ENCODE measurements at regions not wholly inside any gene's neighbourhood (a gene's known extent, or its start where the extent isn't known, plus 50 kb on each side); places are given as distances from the start of the nearest gene placed in this dataset.
A peak's percentile ranks its signal among the peaks of the same experiment; 100 is the strongest.
"Not testable (repeated sequence)": the region's sequence is repeated elsewhere in the genome, so short reads cannot be mapped to it uniquely, and the experiment has no call there.

DNA sequence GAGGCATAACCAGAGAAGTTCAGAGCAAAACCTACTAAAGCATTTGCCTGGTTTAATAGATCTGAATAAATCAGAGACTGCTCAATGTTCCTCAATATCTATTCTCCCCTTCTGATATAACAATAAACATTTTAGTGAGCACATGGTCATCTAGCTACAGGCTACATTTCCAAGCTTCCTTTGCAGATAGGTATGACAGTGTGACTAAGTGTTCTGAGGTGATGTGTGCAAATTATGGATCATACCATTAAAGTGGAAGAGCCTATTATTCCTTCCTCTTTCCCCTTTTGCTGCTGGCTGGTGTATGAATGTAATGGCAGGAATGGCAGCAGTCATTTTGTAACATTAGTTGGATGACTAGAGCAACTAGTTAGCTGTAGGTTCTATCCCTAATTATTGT lies 285.8 kb upstream of the RASA1 start:
- DNase-seq: no peak

DNA sequence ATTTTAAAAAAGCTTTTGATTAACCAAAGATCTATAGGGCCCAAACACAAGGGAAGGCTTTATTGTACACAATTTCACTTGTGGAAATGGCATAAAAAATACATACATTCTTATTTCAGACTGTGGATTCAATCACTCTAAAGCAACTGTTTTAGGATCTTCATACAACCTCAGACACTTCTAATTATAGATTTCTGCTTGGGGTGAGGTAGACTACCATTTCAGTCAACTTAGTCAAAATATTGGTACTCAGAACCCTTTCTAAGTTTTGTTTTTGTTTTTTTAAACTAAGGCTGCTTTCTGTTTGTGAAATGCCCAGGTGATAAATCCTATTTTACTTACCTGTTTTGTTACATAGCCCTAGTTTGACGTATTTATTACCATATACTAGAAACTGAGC lies 284.5 kb upstream of the RASA1 start:
- no peak for DNase-seq

DNA sequence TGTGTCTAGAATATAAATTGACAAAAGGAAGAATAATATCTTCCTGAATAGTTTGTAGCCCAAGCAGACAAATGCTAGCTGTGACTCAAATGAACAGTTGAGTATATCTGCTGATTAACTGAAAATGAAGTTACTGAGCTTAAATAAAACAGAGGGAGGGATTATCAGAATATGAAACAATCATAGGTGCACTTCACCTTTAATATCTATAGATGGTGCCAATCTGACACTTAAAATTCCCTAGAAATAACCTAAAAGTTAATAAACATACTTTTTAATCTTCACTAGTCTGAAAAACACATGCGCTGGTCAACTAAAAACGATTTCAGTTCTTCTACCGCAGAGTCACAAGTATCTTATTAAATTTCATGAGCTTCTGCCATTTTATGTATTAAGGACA lies 280.8 kb upstream of the RASA1 start:
- DNase-seq: no peak

DNA sequence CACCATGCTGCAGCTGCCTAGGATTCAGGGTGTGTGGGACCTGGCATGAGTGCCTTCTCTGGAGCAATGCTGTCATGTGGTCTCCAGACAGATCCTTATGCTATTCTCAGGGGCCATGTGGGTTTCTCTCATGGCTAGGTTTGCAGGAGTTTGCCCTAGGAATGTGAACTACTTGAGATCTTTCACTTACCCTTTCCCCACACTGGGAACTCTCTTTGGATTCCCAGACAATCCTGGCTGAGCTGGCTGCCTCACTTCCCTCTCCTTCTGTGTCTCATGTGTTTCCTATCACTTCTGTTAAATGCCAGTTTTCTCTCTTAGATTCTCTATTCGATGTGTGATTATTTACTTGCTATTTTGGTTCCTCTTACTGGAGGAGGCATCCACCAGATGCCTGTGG lies 270.2 kb upstream of the RASA1 start:
- DNase-seq: no peak

DNA sequence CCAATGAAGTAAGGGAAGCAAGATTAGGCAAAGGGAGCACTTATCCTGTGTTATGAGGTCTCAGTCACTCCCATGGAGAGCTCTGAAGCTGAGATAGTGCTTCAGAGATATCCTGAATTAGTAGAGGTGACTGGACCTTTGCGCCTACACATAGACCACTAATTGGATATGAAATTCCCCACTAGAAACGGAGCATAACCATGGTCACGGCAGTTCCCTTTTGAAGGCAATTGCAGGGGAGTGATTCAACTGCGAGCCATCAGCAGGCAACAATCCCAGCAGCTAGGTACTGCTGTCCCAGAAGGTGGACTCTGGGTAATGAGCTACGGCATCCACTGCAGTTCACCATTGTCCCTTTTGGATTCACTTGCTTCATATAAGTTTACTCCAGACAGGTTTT lies 267.7 kb upstream of the RASA1 start:
- DNase-seq: no peak

DNA sequence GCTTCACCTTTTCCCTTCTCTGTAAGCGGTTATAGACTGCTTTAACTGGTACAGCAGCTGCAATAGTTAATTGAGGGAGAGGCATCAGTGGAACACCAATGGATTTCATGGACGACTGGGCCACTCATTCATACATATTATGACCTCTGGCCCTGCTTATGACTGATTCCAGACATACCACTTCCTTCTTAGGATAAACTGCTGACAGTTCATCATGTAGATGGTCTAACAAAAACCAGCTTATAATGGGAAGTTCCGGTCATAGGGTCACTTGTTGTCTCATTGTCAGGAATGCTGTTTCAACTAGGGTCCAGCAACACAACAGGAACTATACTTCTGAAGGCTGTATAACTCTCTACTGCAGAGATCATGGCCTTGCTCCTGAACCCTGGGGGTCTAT lies 265.2 kb upstream of the RASA1 start:
- DNase-seq: no peak

DNA sequence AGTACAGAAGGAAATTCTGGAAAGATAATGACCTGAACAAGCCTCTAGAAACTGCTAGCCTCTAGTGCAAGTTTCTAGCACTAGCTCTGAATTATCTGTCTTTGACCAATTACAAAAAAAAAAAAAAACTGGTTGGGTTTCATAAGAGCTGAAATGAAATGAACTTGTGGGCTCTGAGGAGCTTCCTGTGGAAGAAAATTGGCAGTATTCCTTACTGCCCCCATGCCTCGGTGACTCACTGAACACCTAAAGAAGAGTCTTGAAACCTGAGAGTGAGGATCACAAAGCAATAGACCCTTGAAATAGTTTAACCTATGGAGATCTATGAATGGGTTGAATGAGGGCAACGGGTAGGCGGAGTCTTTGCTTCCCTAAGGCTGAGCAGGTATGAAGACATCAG lies 263.6 kb upstream of the RASA1 start:
- DNase-seq: no peak

DNA sequence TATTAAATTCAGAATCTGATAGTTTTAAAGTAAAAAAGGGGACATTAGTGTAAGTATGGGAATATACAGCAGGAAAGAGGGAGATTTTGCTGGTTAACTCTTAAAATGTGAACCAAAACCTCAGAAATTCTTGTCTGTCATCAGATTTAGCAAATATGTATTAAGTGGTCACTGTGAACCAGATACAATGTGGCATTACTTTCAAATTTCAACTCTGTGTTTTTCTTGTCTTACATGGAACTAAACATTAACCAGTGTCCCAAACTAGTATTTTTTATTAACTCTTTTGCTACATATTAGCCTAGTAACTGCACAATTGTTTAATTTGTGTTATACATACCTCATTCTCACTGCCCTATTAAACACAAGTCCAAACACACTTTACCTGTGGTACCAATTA lies 259.9 kb upstream of the RASA1 start:
- no peak for DNase-seq

DNA sequence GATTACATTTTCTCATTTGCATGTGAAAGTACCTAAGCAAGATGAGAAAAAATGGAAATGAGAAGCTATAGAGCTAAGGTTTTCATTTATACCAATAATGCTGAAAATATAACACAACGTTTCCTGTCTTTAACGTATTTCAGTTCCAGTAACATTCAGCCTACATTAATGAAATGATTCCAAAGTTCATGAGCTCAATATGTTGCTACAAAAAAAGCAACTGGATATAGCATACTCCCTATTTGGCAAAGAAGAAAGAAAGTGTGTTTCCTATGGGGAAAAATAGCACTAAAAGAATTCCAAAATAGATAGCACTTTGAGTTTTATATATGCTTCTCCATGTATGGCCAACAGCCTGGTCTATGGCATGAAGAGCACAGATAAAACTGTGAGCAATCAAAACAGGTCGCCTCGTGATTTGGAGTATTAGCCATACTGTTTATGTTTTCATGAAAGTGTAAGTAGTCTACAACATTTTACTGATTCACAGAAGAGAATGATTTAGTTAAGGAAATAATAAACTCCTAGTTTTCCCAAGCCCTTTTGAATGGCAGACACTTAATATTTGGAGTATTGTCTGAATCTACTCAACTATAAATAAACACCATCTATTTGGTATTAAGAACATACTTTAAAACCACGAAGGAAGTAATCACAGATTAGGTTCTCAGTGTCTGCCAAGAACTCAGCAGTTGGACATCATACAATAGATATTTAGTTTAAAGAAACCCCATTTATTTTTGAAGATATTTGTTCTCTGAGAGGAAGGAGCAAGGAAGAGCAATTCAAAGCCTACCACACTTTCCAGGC lies 258.7 kb upstream of the RASA1 start:
- no peak for DNase-seq

DNA sequence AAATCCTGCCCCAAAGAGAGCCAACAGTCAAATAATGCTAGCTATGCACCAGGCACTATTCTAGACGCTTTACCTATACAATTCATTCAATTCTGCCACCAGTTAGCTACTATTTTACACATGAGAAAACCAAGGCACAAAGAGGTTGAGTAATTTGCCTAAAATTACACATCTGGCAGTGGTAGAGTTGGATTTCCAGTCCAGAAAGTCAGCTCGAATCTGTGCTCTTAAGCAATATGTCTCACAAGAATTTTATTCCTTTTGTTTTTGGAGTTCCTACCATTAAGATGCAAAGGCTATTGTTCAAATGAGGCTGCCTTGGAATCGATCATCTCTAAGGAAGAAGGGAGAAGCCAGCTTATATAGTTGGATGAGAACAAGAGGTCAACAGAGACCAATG lies 256.9 kb upstream of the RASA1 start:
- no peak for DNase-seq

DNA sequence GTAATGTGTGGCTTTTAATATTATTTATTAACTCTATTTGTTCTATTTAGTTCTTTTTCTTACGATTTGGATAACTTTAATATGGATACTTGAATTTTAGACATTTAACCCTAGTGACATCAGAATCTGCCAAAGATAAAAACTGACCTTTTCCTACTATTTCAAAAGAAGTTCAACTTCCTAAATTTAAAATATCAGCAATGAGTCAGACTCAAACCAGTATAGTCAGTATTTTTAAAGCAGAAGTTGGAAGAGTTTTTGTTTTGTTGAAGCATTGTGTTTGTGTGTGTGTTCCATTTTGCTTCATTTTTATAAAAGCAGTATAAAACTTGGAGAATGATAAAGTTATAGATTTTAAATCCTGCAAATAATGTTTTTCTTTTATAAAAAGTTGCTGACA lies 251.8 kb upstream of the RASA1 start:
- DNase-seq: no peak

DNA sequence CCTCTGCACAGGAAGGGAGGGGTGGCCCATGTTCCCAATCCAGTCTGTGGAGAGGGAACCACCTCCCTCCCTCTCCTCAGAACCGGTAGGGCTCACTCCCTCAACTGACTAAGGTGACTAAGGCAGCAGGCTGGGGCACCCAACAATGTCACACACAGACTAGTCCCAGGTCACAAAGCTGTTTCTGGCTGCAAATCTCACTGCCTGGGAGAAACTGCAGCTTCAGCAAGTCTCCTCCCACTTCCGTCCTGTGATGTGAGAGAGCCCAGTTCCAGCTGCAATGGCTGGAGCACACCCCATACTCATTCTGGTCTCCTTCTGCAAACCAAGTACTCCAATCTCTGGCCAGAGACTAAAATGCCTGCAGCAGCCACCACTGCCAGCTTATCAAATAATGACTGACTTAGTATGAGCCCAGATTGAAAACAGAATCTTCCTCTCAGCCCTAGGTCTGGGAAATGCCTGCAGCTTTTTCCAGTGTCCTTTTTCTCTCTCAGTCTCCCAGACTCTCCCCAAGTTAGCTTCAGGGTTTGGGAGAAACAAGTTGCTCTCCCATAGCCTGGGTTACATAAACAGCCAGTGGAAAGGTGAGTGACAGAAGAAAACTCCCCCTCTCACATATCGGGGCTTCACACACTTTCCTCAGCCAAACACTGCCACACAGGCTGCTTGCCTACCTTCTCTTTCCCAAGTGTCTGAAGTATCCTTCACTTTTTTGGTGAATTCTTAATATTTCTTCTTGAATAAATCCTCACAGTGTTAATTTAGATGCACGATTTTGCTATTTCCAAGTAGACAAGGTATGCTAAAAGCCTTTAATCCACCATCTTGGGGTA lies 247.4 kb upstream of the RASA1 start:
- peak; percentile 64 for DNase-seq

DNA sequence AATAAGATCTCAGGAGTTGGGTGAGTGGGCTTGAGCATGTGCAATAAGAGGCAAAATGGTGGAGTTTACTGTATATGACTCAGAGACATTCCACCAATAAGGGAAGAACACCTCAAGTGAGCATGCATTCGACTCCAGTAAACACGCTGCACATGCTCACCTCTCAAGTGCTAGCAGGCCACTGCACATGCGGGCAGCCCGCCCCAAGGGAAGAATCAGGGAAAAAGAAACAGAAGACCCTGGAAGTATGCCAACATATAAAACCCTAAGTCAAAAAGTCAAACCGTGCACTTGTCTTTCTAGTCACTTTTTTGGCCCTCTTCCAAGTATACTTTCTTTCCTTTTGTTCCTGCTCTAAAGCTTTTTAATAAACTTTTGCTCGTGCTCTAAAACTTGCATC lies 245.3 kb upstream of the RASA1 start:
- DNase-seq: no peak

DNA sequence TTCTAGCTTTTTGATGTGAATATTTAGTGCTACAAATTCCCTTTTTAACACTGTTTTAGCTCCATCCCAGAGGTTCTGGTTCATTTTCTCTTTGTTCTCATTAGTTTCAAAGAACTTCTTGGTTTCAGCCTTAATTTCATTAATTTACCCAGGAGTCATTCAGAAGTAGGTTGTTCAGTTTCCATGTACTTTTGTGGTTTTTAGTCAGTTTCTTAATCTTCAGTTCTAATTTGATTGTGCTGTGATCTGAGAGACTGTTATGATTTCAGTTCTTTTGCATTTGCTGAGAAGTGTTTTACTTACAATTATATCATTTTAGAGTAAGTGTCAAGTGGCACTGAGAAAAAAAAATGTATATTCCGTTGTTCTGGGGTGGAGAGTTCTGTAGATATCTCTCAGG lies 240.1 kb upstream of the RASA1 start:
- no peak for DNase-seq

DNA sequence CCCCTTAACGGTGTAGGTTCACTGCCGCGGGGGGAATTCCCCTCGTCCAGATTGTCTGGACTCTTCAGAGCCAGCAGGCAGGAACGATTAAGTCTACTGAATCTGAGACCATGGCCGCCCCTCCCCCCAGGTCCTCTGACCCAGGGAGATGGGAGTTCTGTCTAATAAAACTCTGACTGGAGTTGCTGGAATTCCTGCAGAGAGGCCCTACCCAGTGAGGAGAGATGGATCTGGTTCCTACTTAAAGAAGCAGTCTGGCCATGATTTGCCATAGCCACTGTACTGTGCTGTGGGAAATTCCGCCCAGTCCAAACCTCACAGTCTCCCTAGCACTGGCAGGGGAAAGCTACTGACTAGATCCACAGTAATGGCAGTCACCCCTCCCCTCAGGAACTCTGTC lies 237.7 kb upstream of the RASA1 start:
- DNase-seq: no peak

DNA sequence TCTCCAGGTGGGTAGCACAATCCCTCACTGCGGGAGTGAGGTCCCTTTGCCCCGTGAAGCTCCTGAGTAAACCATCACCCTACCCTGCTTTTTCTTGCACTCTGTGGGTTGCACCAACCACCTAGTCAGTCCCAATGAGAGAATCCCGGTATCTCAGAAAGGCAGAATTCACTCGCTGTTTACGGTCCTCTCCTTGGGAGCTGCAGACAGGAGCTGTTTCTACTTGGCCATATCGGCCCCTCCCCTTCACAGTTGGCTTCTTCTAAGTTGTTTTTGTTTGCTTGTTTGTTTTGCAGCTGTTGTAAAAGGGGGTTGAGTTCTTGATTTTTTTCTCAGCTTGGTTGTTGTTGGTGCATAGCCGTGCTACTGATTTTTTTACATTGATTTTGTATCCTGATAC lies 237.0 kb upstream of the RASA1 start:
- DNase-seq: no peak

DNA sequence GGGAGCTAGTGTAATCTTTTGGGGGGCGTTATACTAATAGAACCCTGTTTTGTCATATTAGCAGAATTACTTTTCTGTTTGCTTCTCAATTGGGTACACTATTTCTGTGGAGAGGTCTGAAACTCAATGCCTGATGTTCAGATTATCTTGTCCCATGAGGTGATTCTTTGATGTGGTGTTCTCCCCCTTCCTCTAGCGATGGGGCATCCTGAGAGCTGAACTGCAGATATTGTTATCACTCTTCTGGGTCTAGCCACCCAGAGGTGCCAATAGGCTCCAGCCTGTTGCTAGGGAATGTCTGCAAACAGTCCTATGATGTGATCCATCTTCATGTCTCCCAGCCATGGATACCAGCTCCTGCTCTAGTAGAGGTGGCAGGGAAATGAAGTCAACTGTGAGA lies 233.1 kb upstream of the RASA1 start:
- no peak for DNase-seq

DNA sequence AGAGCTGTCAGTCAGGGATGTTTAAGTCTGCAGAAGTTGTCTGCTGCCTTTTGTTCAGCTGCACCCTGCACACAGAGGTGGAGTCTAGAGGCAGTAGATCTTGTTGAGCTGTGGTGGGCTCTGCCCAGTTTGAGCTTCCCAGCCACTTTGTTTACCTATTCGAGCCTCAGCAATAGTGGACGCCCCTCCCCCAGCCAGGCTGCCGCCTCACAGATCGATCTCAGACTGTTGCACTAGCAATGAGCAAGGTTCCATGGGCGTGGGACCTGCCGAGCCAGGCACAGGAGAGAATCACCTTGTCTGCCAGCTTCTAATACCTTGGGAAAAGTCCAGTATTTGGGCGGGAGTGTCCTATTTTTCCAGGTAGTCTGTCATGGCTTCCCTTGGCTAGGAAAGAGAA lies 225.1 kb upstream of the RASA1 start:
- DNase-seq: no peak

DNA sequence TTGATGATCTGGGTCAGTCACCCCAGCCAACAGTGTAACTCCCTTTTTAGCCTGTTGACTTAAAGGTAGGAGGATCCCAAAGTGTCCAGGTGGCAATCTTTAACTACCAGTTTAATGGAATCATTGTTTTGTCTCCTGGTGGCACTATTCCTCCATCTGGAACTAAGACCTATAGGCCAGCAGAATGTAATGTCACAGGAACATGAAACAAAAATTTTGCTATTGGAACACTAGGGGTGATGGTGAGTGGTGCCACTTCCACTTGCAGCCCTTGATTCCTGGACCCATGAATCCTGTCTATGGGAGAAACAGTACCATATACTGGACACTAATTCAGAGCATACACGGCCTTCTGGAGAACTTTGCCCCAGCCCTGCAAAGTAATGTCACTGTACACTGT lies 219.5 kb upstream of the RASA1 start:
- DNase-seq: no peak

DNA sequence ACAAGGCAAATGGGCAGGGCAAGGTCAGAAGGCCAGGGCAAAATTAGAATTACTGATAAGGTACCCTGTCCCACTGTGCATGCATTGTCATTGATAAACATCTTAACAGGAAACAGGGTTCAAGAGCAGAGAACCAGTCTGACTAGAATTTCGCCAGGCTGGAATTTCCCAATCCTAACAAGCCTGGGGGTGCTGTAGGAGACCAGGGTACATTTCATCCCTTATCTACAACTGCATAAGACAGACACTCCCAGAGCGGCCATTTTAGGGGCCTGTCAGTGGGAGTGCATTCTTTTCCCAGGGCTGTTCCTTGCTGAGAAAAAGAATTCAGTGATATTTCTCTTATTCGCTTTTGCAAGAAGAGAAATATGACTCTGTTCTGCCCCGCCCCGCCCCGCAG lies 218.7 kb upstream of the RASA1 start:
- not testable (repeated sequence) for DNase-seq

DNA sequence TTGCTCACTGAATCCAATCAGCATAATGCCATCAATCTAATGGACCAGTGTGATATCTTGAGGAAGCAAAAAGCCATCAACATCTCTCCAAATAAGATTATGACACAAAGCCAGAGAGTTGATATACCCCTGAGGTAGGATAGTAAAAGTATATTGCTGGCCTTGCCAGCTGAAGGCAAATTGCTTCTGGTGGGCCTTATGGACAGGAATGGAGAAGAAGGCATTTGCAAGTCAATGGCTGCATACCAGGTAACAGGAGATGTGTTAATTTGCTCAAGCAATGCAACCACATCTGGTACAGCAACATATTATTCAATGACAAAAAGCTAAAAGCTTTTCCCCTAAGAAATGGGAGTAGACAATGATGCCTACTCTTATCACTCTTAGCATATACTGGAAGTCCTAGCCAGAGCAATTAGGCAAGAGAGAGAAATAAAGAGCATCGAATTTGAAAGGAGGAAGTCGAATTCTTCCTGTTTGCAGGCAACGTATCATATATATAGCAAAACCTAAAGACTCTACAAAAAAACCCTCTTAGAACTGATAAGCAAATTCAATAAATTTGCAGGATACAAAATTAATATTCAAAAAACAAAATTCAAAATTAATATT lies 216.1 kb upstream of the RASA1 start:
- DNase-seq: no peak

DNA sequence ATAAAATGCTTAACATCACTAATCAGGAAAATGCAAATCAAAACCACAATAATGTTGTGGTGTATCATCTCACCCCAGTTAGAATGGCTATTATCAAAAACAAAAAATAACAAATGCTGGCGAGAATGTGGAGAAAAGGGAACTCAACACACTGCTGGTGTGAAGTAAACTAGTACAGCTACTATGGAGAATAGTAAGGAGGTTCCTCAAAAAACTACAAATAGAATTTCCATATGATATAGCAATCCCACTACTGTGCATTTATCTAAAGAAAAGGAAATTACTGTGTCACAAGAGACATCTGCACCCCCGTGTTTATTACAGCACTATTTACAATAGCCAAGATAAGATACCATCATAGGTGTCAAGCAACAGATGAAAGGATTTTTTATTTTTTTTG lies 214.5 kb upstream of the RASA1 start:
- DNase-seq: no peak

DNA sequence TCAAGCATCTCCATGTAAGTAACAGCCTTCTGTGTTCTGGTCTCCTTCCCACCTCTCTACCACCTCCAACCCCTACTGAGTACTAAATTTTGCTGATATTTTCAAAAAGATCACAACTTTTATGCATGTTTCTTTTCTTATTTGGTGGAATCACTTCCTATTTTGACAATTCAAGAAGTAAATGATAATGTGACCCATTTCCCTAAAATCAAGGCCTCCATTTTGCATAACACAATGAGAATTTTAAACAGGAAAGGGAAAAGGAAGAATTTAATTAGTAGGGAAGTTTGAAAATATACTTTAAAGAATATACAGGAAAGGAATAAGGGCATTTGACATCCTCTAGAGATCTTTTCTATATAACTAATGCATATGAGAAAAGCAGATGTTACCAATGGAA lies 212.9 kb upstream of the RASA1 start:
- no peak for DNase-seq

DNA sequence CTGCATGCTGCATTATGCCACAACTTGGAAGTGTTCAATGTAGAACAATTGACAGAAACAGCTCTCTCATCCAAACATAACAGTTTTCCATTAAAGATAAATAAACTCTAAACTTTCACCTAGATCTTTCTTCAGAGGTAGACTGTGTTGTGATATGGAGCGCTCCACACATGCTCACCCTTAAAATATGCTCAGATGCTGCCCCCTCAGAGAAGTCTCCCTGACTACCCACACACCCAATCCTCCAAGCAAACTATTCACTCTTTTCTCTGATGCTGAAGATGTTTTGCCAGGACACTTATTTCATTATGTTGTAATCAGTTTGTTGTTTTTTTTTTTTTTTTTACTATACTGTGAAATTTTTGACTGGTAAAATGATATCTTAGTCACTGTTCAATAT lies 206.6 kb upstream of the RASA1 start:
- DNase-seq: no peak
